Activated CD4-positive, alpha-beta memory T cell treated with anti-CD3 and anti-CD28 coated beads, Interleukin-2, amount 10 ng/mL, durations not matched to agents 7 days and 5 days (primary cell): ENCODE measurements at regions not wholly inside any gene's neighbourhood (a gene's known extent, or its start where the extent isn't known, plus 50 kb on each side); places are given as distances from the start of the nearest gene placed in this dataset.

Experiments used
- CTCF ChIA-PET: fragments of 350-600 bp; sonication (Branson Sonifier 250); formaldehyde crosslinking; loops from one replicate; lab custom pipeline; 2021; ENCODE audit warnings: antibody characterized with exemption, inconsistent platforms; lab: Charles Lee
- POLR2A ChIA-PET: fragments of 350-600 bp; sonication (Branson Sonifier 250); formaldehyde crosslinking; loops from one replicate; lab custom pipeline; 2021; ENCODE audit warnings: antibody characterized with exemption; lab: Charles Lee
- DNase-seq: peaks from one replicate; pipeline ENCODE4 v3.0.0-alpha.2; 2020
- H3K27ac Mint-ChIP-seq: one replicate; pipeline ENCODE4 v1.8.0; 2021; ENCODE audit warnings: mild to moderate bottlenecking, mixed read lengths
- H3K27me3 Mint-ChIP-seq: one replicate; pipeline ENCODE4 v1.8.0; 2021; ENCODE audit warnings: mixed read lengths
- H3K36me3 Mint-ChIP-seq: one replicate; pipeline ENCODE4 v1.8.0; 2021; ENCODE audit warnings: low read depth, mixed read lengths
- H3K4me1 Mint-ChIP-seq: one replicate; pipeline ENCODE4 v1.8.0; 2021; ENCODE audit warnings: mixed read lengths
- H3K4me3 Mint-ChIP-seq: one replicate; pipeline ENCODE4 v1.8.0; 2021; ENCODE audit warnings: mild to moderate bottlenecking, mixed read lengths
- H3K9me3 Mint-ChIP-seq: one replicate; pipeline ENCODE4 v1.8.0; 2021; ENCODE audit warnings: mixed read lengths

DNA sequence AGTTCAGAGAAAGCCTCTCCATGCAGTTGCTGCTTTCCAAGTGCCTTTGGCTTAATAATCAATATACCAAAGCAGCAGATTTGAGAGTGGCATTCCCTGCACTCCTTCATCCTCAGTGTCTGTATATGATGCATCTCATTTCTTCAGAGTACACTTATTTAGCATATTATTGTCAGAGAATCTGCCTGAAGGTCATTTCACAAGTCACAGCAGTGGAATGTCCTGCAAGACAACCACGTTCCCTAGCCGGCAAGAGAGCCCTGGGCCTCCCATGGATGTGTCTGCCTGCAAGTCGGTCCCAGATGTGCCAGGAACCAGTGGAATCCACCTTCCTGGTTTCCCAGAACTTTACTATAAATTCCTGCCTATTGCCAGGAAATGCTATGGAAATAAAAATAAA lies 289.4 kb upstream of the IGFBP3 start:
- H3K4me1 Mint-ChIP-seq: peaks cover 3% of the 10 kb centered on the region
- no peak overlapping the region for H3K4me3 Mint-ChIP-seq
- ChIA-PET POLR2A (no interaction called here), CTCF (no interaction called here)
- DNase-seq: no peak
- H3K9me3 Mint-ChIP-seq: peaks cover 4% of the 10 kb centered on the region
- no peaks in the 10 kb centered on the region for H3K27me3 Mint-ChIP-seq
- no peak overlapping the region for H3K27ac Mint-ChIP-seq
- no peaks in the 10 kb centered on the region for H3K36me3 Mint-ChIP-seq

DNA sequence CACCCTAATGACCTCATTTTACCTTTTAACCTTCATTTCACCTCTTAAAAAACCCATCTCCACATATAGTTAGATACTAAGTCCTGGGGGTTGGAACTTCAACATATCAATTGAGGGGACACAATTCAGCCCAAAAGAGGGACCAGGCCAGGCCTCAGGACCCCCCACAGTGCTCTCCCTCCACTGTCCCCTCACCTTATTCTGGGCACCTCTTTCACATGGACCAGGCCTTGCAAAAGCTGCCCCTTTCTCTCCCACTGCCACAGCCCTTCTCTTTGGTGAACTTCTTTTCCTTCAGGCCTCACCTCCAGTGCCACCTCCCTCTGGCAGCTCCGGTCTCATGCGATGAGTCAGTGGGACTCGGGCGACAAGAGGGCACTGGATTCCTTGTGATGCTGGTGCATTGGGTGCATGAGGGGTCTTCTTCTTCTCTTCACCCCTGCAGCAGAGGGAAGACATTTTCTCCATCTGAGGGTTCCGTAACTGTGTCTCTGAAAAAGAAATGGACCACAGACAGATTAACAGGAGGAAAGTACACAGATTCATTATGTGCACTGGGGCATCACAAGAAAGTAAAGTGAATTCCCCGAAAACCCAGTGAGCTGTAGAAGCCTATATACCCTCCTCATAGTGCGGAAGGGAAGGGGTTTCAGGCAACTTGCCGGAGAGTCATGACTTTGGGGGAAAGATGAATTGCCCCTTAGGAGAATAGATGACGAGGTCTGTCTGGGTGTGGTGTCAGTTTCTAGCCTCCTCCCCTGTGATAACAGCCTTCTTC lies 288.7 kb upstream of the IGFBP3 start:
- POLR2A ChIA-PET: no interaction called here
- CTCF ChIA-PET: no interaction called here

DNA sequence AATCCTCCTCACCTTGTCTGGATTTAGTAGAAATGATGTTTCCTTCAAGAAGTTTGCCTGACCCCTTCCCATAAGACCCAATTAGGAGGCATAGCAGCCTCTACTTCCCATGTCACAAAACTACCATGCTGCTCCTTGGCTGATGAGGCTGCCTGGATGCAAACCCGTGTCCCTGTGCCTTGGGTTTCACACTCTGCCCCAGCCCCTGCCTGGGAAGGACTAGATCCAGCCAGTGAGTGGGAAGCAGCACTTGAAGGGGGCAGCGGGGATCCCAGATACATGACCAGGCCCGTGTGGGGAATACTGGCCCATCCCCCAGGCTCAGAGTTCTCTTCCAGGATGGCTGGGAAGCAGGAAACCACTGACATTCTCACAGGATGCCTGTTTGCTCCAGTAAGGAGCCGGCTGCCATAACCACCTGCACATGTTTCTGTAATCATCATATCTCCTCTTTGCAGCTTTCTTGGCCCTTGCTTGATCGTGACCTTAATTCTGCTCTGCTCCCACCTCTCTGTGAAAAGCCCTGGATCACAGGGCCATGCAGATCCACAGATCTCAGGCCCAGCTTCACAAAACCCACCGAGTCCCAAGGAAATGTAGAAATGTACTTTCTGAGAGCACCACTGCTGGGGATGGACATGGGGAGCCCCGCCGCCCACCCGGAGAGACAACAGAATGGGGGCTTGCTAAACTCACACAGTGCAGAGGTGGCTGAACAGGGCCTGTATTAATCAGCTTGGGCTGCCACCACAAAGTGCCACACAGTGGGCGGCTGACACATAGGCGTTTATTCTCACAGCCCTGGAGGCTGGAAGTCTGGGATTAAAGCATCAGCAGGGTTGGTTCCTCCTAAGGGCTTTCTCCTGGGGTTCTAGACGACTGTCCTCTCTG lies 287.8 kb upstream of the IGFBP3 start:
- CTCF ChIA-PET: no interaction called here
- H3K27ac Mint-ChIP-seq: no peak overlapping the region
- H3K4me1 Mint-ChIP-seq: peaks cover 3% of the 10 kb centered on the region
- H3K27me3 Mint-ChIP-seq: no peaks in the 10 kb centered on the region
- DNase-seq: no peak
- no peak overlapping the region for H3K4me3 Mint-ChIP-seq
- POLR2A ChIA-PET: no interaction called here
- no peaks in the 10 kb centered on the region for H3K36me3 Mint-ChIP-seq
- peaks cover 1% of the 10 kb centered on the region for H3K9me3 Mint-ChIP-seq

More for the DNA sequence above, 288.7 kb upstream of the IGFBP3 start:
- Mint-ChIP-seq H3K27ac (no peak overlapping the region), H3K4me1 (peaks cover 3% of the 10 kb centered on the region), H3K4me3 (no peak overlapping the region), H3K27me3 (no peaks in the 10 kb centered on the region), H3K36me3 (no peaks in the 10 kb centered on the region), H3K9me3 (peaks cover 1% of the 10 kb centered on the region)
- no peak for DNase-seq

DNA sequence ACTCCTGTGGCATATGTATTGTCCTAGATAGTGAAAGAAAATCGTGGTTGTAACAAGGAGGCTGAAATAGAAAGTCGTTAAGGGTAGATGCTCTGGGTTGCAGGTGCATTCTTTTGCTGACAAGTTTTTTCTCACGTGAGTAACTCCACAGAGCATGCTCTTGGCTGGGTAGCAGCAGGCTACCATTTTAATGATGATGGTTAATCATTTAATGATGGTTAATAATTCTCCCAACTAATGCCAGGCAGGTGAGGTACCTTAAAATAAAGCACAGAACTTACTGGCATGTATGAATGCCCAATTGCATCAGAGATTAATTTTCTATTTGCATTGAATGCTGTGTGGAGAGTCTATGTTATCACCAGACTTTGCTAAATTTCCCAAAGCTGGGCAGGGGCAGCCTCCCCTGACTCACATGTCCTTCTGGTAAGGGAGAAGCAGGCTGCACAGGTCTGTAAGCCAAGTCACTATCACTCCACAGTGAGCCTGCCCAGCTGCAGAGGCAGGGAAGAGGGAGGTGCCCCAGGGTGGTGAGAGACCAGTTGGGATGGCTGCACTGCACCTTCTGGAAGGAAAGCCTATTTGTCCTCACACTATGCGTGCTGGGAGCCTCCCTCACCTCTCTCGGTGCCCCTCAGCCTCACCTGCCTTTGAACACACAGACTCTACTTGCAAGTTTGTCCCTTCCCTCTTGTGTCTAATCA lies 287.0 kb upstream of the IGFBP3 start:
- H3K36me3 Mint-ChIP-seq: no peaks in the 10 kb centered on the region
- peaks cover under 1% of the 10 kb centered on the region for H3K9me3 Mint-ChIP-seq
- peaks cover 3% of the 10 kb centered on the region for H3K4me1 Mint-ChIP-seq
- H3K27ac Mint-ChIP-seq: no peak overlapping the region
- CTCF ChIA-PET: no interaction called here
- POLR2A ChIA-PET: no interaction called here
- no peaks in the 10 kb centered on the region for H3K27me3 Mint-ChIP-seq
- H3K4me3 Mint-ChIP-seq: no peak overlapping the region
- no peak for DNase-seq

DNA sequence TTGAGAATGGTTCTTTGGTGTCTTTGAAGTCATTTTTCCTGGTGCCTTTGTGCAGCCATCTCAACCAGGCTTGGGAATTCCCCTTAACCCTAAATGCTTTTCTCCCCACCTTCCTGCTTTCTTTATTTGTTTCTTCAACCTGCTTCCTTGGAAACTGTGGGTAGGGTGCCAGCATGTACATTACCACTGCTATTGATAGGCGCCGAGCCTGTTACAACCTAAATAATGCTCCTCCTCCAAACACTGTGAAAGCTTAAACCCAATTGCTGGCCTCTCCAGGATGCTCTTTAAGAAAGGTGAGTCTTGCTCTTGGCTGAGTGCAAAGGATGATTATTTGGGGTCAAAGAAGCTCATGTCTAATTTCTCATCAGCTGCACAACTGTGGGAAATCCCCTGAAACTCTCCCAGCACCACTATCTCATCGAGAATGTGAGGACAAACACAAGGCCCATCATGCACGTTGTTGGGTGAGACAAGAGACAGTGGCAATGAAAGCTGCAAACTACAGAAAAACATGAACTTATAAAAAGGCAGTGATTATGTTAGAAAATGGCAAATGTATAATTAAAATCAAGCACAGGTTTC lies 285.5 kb upstream of the IGFBP3 start:
- CTCF ChIA-PET: no interaction called here

DNA sequence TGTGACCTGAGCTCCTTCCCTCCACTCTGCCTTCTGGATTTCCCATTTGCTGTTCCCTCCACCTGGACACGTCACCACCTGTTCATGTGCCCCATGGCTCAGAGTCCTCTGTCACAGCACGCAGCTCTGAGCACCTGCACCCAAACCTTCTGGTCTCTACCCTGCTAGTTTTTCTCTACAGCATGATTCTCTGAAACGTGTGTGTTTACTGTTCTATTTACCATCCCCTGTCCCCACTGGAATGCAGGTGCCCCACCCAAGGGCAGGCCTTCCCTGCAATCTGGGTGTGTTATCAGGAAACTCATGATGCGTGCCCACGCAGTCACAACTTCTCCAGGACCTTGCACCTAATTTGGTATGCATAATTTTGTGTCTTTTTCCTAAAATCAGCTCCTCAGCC lies 284.4 kb upstream of the IGFBP3 start:
- H3K9me3 Mint-ChIP-seq: no peaks in the 10 kb centered on the region
- ChIA-PET CTCF (interaction anchor here (0.5 kb wide), 1 partner anchor 288 kb away, joined by 3 read pairs; no protein-coding TSS in a partner anchor), POLR2A (no interaction called here)
- peaks cover 3% of the 10 kb centered on the region for H3K4me1 Mint-ChIP-seq
- no peak overlapping the region for H3K4me3 Mint-ChIP-seq
- H3K27ac Mint-ChIP-seq: no peak overlapping the region
- H3K36me3 Mint-ChIP-seq: no peaks in the 10 kb centered on the region
- DNase-seq: no peak
- H3K27me3 Mint-ChIP-seq: no peaks in the 10 kb centered on the region

More for the DNA sequence above, 285.5 kb upstream of the IGFBP3 start:
- no peaks in the 10 kb centered on the region for H3K36me3 Mint-ChIP-seq
- no peaks in the 10 kb centered on the region for H3K27me3 Mint-ChIP-seq
- peaks cover 3% of the 10 kb centered on the region for H3K4me1 Mint-ChIP-seq
- H3K27ac Mint-ChIP-seq: no peak overlapping the region
- H3K4me3 Mint-ChIP-seq: no peak overlapping the region
- DNase-seq: no peak
- no peaks in the 10 kb centered on the region for H3K9me3 Mint-ChIP-seq
- POLR2A ChIA-PET: no interaction called here

DNA sequence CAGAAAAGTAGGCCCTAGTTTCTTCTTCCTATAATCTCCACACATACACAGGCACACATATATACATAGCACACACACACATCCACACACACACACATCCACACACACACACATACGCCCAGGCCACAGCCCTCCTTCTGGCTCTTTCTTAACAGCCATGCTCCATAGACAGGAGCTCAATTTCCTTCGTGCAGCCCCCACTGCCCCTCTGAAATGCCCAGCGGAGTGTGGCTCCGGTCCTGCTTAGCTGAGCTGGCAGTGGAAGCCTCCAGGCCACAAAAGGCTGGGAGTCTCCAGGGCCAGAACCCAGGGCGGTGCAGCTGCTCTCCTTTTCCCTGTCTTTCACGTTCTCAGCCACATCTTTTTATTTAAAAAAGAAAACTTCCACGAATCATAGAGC lies 282.9 kb upstream of the IGFBP3 start:
- Mint-ChIP-seq H3K4me1 (peaks cover 3% of the 10 kb centered on the region), H3K9me3 (no peaks in the 10 kb centered on the region), H3K36me3 (no peaks in the 10 kb centered on the region), H3K27ac (no peak overlapping the region), H3K27me3 (no peaks in the 10 kb centered on the region), H3K4me3 (no peak overlapping the region)
- CTCF ChIA-PET: no interaction called here
- POLR2A ChIA-PET: no interaction called here
- DNase-seq: no peak

DNA sequence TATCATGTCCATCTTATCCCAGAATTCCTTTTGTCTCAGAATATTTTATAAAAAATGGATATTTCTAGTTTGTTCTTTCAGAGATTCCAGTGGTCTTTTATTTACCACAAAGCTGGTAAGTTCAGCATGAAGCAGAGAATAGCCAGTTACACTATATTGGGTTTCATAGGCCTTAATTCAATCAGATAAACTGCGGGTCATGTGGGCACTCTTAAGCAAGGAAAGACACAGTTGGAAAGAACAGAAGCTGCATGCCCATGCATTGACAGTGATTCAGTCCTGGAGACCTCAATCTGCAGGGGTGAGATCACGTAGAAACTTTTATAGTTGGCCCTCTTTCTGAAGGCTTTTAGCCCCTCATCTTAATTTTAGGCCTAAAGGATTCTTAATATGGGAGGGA lies 281.3 kb upstream of the IGFBP3 start:
- no peak overlapping the region for H3K27ac Mint-ChIP-seq
- no peak overlapping the region for H3K4me3 Mint-ChIP-seq
- no peaks in the 10 kb centered on the region for H3K36me3 Mint-ChIP-seq
- no peaks in the 10 kb centered on the region for H3K27me3 Mint-ChIP-seq
- CTCF ChIA-PET: no interaction called here
- no peaks in the 10 kb centered on the region for H3K9me3 Mint-ChIP-seq
- peaks cover 3% of the 10 kb centered on the region for H3K4me1 Mint-ChIP-seq
- DNase-seq: no peak
- POLR2A ChIA-PET: no interaction called here

DNA sequence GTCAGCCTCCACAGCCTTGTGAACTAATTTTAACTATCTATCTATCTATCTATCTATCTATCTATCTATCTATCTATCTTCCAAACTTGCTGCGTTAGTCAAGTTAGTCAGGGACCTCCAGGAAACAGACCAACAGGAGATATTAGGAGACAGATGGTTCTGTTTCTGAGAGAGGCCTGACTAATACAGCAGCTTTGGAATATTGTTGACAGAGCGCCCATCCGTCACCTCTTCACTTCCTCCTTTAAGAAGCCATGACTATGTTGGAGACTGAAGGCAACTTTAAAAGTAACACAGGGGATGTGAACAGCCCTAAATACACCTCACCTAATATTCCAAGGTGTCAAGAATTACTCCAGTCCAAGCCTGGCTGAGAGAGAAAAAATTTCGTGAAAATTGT lies 280.9 kb upstream of the IGFBP3 start:
- no peak for DNase-seq
- peaks cover 3% of the 10 kb centered on the region for H3K4me1 Mint-ChIP-seq
- POLR2A ChIA-PET: no interaction called here

DNA sequence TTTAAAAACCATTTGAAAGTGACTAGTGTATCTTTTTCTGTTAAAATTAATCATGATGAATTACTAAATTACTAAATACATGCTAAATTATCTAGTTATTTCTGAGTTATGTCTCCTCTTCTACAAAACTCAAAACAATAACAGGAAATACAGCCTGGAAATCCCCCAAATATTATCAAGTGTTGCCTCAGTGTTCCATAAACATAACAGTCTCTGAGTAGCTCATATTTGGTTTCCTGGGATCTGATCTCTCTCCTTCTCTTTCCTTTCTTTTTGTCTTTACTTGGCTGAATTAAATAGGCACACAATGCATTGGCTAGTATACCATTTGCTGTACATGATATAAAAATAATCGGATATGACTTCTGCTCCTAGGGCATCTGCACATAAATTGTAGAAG lies 277.6 kb upstream of the IGFBP3 start:
- no peak for DNase-seq
- POLR2A ChIA-PET: no interaction called here
- Mint-ChIP-seq H3K4me3 (no peak overlapping the region), H3K36me3 (no peaks in the 10 kb centered on the region), H3K27me3 (no peaks in the 10 kb centered on the region), H3K4me1 (no peaks in the 10 kb centered on the region), H3K9me3 (no peaks in the 10 kb centered on the region), H3K27ac (no peak overlapping the region)
- CTCF ChIA-PET: no interaction called here

More for the DNA sequence above, 280.9 kb upstream of the IGFBP3 start:
- H3K9me3 Mint-ChIP-seq: no peaks in the 10 kb centered on the region
- no peak overlapping the region for H3K27ac Mint-ChIP-seq
- no peak overlapping the region for H3K4me3 Mint-ChIP-seq
- no peaks in the 10 kb centered on the region for H3K36me3 Mint-ChIP-seq
- H3K27me3 Mint-ChIP-seq: no peaks in the 10 kb centered on the region
- CTCF ChIA-PET: no interaction called here

DNA sequence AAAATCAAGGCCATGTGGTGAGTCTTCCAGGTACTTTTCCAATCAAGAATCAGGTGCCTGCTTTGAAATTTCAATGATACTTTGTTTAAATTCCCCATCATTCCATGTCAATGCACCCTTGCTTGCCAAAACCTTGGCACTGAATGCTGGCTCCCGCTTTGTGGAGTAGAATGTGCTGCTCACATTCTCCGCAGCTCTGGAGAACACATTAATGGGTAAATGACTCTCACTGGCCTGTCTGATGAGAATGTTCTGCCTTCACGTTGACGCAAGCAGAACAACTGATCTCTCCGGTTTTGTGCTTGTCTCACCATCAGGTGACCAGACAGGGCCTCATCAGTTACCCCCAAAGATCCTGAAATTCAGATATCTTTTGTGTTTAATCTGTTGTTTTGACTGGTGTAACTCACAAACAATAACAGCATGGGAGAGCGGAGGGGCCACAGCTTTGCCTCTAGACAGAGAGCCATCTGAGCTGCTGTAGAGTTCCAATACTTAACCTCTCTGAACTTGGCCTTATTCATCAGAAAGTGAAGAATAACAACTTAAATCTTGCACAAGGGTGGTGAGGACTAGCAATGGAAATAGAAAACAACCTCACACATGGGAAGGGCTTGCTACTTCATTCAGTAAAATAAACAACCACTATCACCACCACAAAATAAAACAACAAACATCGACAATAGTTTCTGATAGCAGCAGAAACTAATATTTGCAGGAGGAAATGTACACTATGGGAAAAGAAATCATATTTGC lies 276.9 kb upstream of the IGFBP3 start:
- no peaks in the 10 kb centered on the region for H3K4me1 Mint-ChIP-seq
- H3K9me3 Mint-ChIP-seq: no peaks in the 10 kb centered on the region
- CTCF ChIA-PET: no interaction called here
- DNase-seq: no peak
- H3K27me3 Mint-ChIP-seq: no peaks in the 10 kb centered on the region
- no peak overlapping the region for H3K27ac Mint-ChIP-seq
- H3K36me3 Mint-ChIP-seq: no peaks in the 10 kb centered on the region
- no peak overlapping the region for H3K4me3 Mint-ChIP-seq
- POLR2A ChIA-PET: no interaction called here

DNA sequence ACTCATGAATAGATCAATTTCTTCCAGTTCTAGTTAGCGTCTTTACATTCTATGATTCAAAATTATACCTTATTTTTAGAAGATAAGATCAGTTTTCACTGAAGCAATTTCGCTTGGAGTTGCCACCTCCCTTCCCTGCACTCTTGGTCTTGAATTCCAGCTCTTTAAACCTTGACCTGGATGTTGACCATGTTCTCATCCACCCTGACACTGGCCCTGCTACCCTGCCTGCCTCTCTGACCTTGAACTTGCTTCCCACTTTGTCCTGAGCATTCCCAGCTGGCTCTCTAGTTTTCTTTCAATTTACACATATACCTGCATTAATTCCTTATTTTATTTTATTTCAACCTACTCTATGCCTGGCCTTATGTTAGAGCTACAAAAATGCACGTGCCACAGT lies 274.9 kb upstream of the IGFBP3 start:
- no peaks in the 10 kb centered on the region for H3K9me3 Mint-ChIP-seq
- H3K27ac Mint-ChIP-seq: no peak overlapping the region
- DNase-seq: no peak
- no peaks in the 10 kb centered on the region for H3K27me3 Mint-ChIP-seq
- ChIA-PET POLR2A (no interaction called here), CTCF (no interaction called here)
- H3K4me3 Mint-ChIP-seq: no peak overlapping the region
- H3K36me3 Mint-ChIP-seq: no peaks in the 10 kb centered on the region
- H3K4me1 Mint-ChIP-seq: no peaks in the 10 kb centered on the region
